Fibroblast of lung (primary cell): ENCODE measurements at regions not wholly inside any gene's neighbourhood (a gene's known extent, or its start where the extent isn't known, plus 50 kb on each side); places are given as distances from the start of the nearest gene placed in this dataset.

ENCODE experiments used
- CTCF ChIP-seq, 2 donors: IDR thresholded peaks in 1 of 2; conservative IDR thresholded peaks in 1 of 2; 1 replicate in 1 of 2; 2 replicates in 1 of 2; pipeline ENCODE4 v1.5.1; 2011 to 2012; ENCODE audit warnings: low read length in 2 of 2, control low read depth in 1 of 2, inconsistent platforms in 1 of 2, low read depth in 1 of 2, mild to moderate bottlenecking in 1 of 2
- EZH2 ChIP-seq: IDR thresholded peaks from 2 replicates; pipeline ENCODE4 v1.5.1; 2012; ENCODE audit warnings: low read length, control low read depth, mild to moderate bottlenecking; ENCODE audit errors: missing control alignments

- TF ChIP-seq CTCF (conservative IDR thresholded peaks at IDR 0.05 in 1 of 2, IDR thresholded peaks at IDR 0.05 in 1 of 2; ENCODE audit: low read depth in 1 of 2, low read length in 2 of 2): no peak
- TF ChIP-seq EZH2: no peak
Observed at GRCh38 chr13:80224468-80224867, 116.5 kb downstream of the SPRY2 start.
